ENCODE measurements at regions not wholly inside any gene's neighbourhood (a gene's known extent, or its start where the extent isn't known, plus 50 kb on each side); places are given as distances from the start of the nearest gene placed in this dataset.
"Not testable (repeated sequence)": the region's sequence is repeated elsewhere in the genome, so short reads cannot be mapped to it uniquely, and the experiment has no call there.

- no peak for TF ChIP-seq CTCF (IDR thresholded peaks at IDR 0.05)
- CTCF ChIA-PET: no interaction called here
- H3K9me3 Mint-ChIP-seq: no peaks in the 10 kb centered on the region
- peaks cover 40% of the 10 kb centered on the region for H3K4me1 Mint-ChIP-seq (ENCODE audit: low read depth)
- intact Hi-C loops (cut with DNase I, micrococcal nuclease): no loop called here
- Histone ChIP-seq H3K4me3 (ENCODE audit: low read length) (no peak overlapping the region), H3K27me3 (ENCODE audit: control insufficient read depth in 1 of 2, insufficient read depth in 2 of 2, low read length in 2 of 2) (no peaks in the 10 kb centered on the region), H3K27ac (ENCODE audit: low read depth in 1 of 2, low read length in 2 of 2) (no peak overlapping the region), H3K9me3 (ENCODE audit: control insufficient read depth in 1 of 2, insufficient read depth in 1 of 2, low read length in 2 of 2) (no peaks in the 10 kb centered on the region), H3K36me3 (ENCODE audit: insufficient read depth, low read length) (no peaks in the 10 kb centered on the region), H3K4me1 (ENCODE audit: insufficient read depth, low read length) (peaks cover 29% of the 10 kb centered on the region)
- POLR2A ChIA-PET: no interaction called here
- H3K27me3 Mint-ChIP-seq: no peaks in the 10 kb centered on the region
- no peak overlapping the region for H3K4me3 Mint-ChIP-seq
- H3K27ac Mint-ChIP-seq: no peak overlapping the region
- H3K36me3 Mint-ChIP-seq (ENCODE audit: low read depth): no peaks in the 10 kb centered on the region
- DNase-seq (no peak), ATAC-seq (ENCODE audit: poor library complexity) (no peak)
These were observed 71.2 kb upstream of the LIPC start for GRCh38 chr15:58360421-58361090.

- intact Hi-C loops (cut with DNase I, micrococcal nuclease): no loop called here
- H3K4me3 Mint-ChIP-seq: no peak overlapping the region
- Histone ChIP-seq H3K36me3 (ENCODE audit: insufficient read depth, low read length) (no peaks in the 10 kb centered on the region), H3K27ac (ENCODE audit: low read depth in 1 of 2, low read length in 2 of 2) (no peak overlapping the region), H3K27me3 (ENCODE audit: control insufficient read depth in 1 of 2, insufficient read depth in 2 of 2, low read length in 2 of 2) (no peaks in the 10 kb centered on the region), H3K9me3 (ENCODE audit: control insufficient read depth in 1 of 2, insufficient read depth in 1 of 2, low read length in 2 of 2) (no peaks in the 10 kb centered on the region), H3K4me1 (ENCODE audit: insufficient read depth, low read length) (peaks cover 29% of the 10 kb centered on the region), H3K4me3 (ENCODE audit: low read length) (no peak overlapping the region)
- DNase-seq: peak in 1 of 14 experiments; percentile 16
- no peaks in the 10 kb centered on the region for H3K27me3 Mint-ChIP-seq
- H3K27ac Mint-ChIP-seq: no peak overlapping the region
- peaks cover 40% of the 10 kb centered on the region for H3K4me1 Mint-ChIP-seq (ENCODE audit: low read depth)
- ATAC-seq (ENCODE audit: poor library complexity): no peak
- CTCF ChIA-PET: no interaction called here
- no peaks in the 10 kb centered on the region for H3K9me3 Mint-ChIP-seq
- POLR2A ChIA-PET: no interaction called here
- no peak for TF ChIP-seq CTCF (IDR thresholded peaks at IDR 0.05)
- no peaks in the 10 kb centered on the region for H3K36me3 Mint-ChIP-seq (ENCODE audit: low read depth)
These were observed 70.5 kb upstream of the LIPC start for GRCh38 chr15:58361273-58361759.

GRCh38 chr15:58362262-58362922 lies 69.4 kb upstream of the LIPC start:
- no peaks in the 10 kb centered on the region for H3K27me3 Mint-ChIP-seq
- no peaks in the 10 kb centered on the region for H3K9me3 Mint-ChIP-seq
- H3K27ac Mint-ChIP-seq: no peak overlapping the region
- Histone ChIP-seq H3K4me3 (ENCODE audit: low read length) (no peak overlapping the region), H3K27me3 (ENCODE audit: control insufficient read depth in 1 of 2, insufficient read depth in 2 of 2, low read length in 2 of 2) (no peaks in the 10 kb centered on the region), H3K27ac (ENCODE audit: low read depth in 1 of 2, low read length in 2 of 2) (no peak overlapping the region), H3K9me3 (ENCODE audit: control insufficient read depth in 1 of 2, insufficient read depth in 1 of 2, low read length in 2 of 2) (no peaks in the 10 kb centered on the region), H3K4me1 (ENCODE audit: insufficient read depth, low read length) (peaks cover 27% of the 10 kb centered on the region), H3K36me3 (ENCODE audit: insufficient read depth, low read length) (no peaks in the 10 kb centered on the region)
- ChIA-PET POLR2A (no interaction called here), CTCF (no interaction called here)
- TF ChIP-seq CTCF (IDR thresholded peaks at IDR 0.05): no peak
- no peak overlapping the region for H3K4me3 Mint-ChIP-seq
- DNase-seq (no peak), ATAC-seq (ENCODE audit: poor library complexity) (no peak)
- intact Hi-C loops (cut with DNase I, micrococcal nuclease): no loop called here
- peaks cover 37% of the 10 kb centered on the region for H3K4me1 Mint-ChIP-seq (ENCODE audit: low read depth)
- H3K36me3 Mint-ChIP-seq (ENCODE audit: low read depth): no peaks in the 10 kb centered on the region

- H3K27me3 ChIP-seq (ENCODE audit: control insufficient read depth in 1 of 2, insufficient read depth in 2 of 2, low read length in 2 of 2); intact Hi-C loops (cut with DNase I, micrococcal nuclease); H3K9me3 Mint-ChIP-seq; H3K27me3 Mint-ChIP-seq; POLR2A ChIA-PET; ATAC-seq (ENCODE audit: poor library complexity); H3K9me3 ChIP-seq (ENCODE audit: control insufficient read depth in 1 of 2, insufficient read depth in 1 of 2, low read length in 2 of 2); H3K27ac ChIP-seq (ENCODE audit: low read depth in 1 of 2, low read length in 2 of 2); H3K4me3 Mint-ChIP-seq; CTCF ChIA-PET; H3K27ac Mint-ChIP-seq; H3K36me3 ChIP-seq (ENCODE audit: insufficient read depth, low read length); H3K36me3 Mint-ChIP-seq (ENCODE audit: low read depth); H3K4me3 ChIP-seq (ENCODE audit: low read length): not testable (repeated sequence)
- peaks cover 30% of the 10 kb centered on the region for H3K4me1 Mint-ChIP-seq (ENCODE audit: low read depth)
- peak in 2 of 14 experiments; percentile 2 to 38 for DNase-seq
- peaks cover 20% of the 10 kb centered on the region for H3K4me1 ChIP-seq (ENCODE audit: insufficient read depth, low read length)
These were observed 68.7 kb upstream of the LIPC start for GRCh38 chr15:58363118-58363517.

- DNase-seq; POLR2A ChIA-PET; H3K4me3 Mint-ChIP-seq; CTCF ChIA-PET; H3K27me3 ChIP-seq (ENCODE audit: control insufficient read depth in 1 of 2, insufficient read depth in 2 of 2, low read length in 2 of 2); H3K27ac Mint-ChIP-seq; H3K36me3 Mint-ChIP-seq (ENCODE audit: low read depth); H3K36me3 ChIP-seq (ENCODE audit: insufficient read depth, low read length); H3K9me3 ChIP-seq (ENCODE audit: control insufficient read depth in 1 of 2, insufficient read depth in 1 of 2, low read length in 2 of 2); H3K4me3 ChIP-seq (ENCODE audit: low read length); H3K27ac ChIP-seq (ENCODE audit: low read depth in 1 of 2, low read length in 2 of 2); intact Hi-C loops (cut with DNase I, micrococcal nuclease); H3K27me3 Mint-ChIP-seq; ATAC-seq (ENCODE audit: poor library complexity); H3K9me3 Mint-ChIP-seq: not testable (repeated sequence)
- H3K4me1 Mint-ChIP-seq (ENCODE audit: low read depth): peaks cover 24% of the 10 kb centered on the region
- H3K4me1 ChIP-seq (ENCODE audit: insufficient read depth, low read length): peaks cover 15% of the 10 kb centered on the region
These were observed 68.1 kb upstream of the LIPC start for GRCh38 chr15:58363673-58364072.

Measured in CD4-positive, alpha-beta T cell (primary cell).